HUES64 (cell line): ENCODE measurements at regions not wholly inside any gene's neighbourhood (a gene's known extent, or its start where the extent isn't known, plus 50 kb on each side); places are given as distances from the start of the nearest gene placed in this dataset.

Experiments used
- H3K27ac ChIP-seq: 2 replicates; pipeline ENCODE4 v1.7.0; 2013; ENCODE audit warnings: low read depth, low read length, inconsistent platforms
- H3K27me3 ChIP-seq: 2 replicates; pipeline ENCODE4 v1.6.1; 2013; ENCODE audit warnings: mild to moderate bottlenecking, low read length; ENCODE audit not compliant: insufficient read depth
- H3K36me3 ChIP-seq: 2 replicates; pipeline ENCODE4 v1.6.1; 2013; ENCODE audit warnings: mild to moderate bottlenecking, low read length; ENCODE audit not compliant: insufficient read depth
- H3K4me1 ChIP-seq: 2 replicates; pipeline ENCODE4 v1.6.1; 2013; ENCODE audit warnings: mild to moderate bottlenecking, low read length, moderate library complexity; ENCODE audit not compliant: insufficient read depth
- H3K4me3 ChIP-seq: 2 replicates; pipeline ENCODE4 v1.5.1; 2013; ENCODE audit warnings: mild to moderate bottlenecking, low read length, moderate library complexity
- H3K9ac ChIP-seq: 2 replicates; pipeline ENCODE4 v1.6.1; 2013; ENCODE audit warnings: mild to moderate bottlenecking, low read depth, low read length
- H3K9me3 ChIP-seq: 2 replicates; pipeline ENCODE4 v1.6.1; 2013; ENCODE audit warnings: low read depth, low read length; ENCODE audit not compliant: insufficient read depth
- WGBS: fragments of 150-250, 120-280 bp; methylation state at CpG from one replicate; pipeline ENCODE4 v1.1.7; 2013; ENCODE audit warnings: missing lambda C conversion rate; 5-methylcytosine and 5-hydroxymethylcytosine counted together

- Histone ChIP-seq H3K9ac (no peak overlapping the region), H3K36me3 (no peaks in the 10 kb centered on the region), H3K9me3 (peaks cover 13% of the 10 kb centered on the region; the same call in 1 of the 2 replicates), H3K27me3 (no peaks in the 10 kb centered on the region), H3K27ac (no peak overlapping the region), H3K4me1 (no peaks in the 10 kb centered on the region), H3K4me3 (no peak overlapping the region)
- WGBS = 94% methylated on average over 12 of the region's 12 CpGs
Observed at GRCh38 chr9:88694625-88695024, 159.6 kb downstream of the NXNL2 start.

DNA sequence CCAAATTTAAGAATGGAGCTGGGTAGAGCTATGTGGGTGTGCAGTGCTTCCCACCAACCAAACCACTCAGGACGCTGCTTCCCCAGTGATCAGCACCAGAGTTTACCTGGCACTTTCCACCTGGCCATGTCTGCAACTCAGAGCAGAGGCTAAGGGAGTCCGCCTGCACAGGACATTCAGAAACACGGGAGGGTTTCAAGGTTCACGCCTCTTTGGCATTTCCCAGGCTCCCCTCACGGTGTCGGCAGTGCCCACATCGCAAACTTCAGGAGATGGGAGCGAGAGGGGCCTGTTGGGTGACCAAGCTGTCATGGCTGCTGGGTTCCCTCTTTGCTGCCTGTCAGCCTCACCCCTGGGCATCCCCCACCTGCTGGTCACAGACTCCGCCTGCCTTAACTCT lies 161.5 kb downstream of the NXNL2 start:
- Histone ChIP-seq H3K27me3 (no peaks in the 10 kb centered on the region), H3K27ac (no peak overlapping the region), H3K4me3 (no peak overlapping the region), H3K9me3 (0 out of 2 replicates have a peak, but pooled peaks cover 4% of the 10 kb centered on the region), H3K4me1 (no peaks in the 10 kb centered on the region), H3K36me3 (no peaks in the 10 kb centered on the region), H3K9ac (no peak overlapping the region)
- 95% methylated on average over 9 of the region's 9 CpGs for WGBS

GRCh38 chr9:88697764-88698432 lies 162.9 kb downstream of the NXNL2 start:
- Histone ChIP-seq H3K4me3 (no peak overlapping the region), H3K27ac (no peak overlapping the region), H3K9ac (no peak overlapping the region), H3K4me1 (no peaks in the 10 kb centered on the region), H3K27me3 (no peaks in the 10 kb centered on the region), H3K9me3 (0 out of 2 replicates have a peak, but pooled peaks cover 4% of the 10 kb centered on the region), H3K36me3 (no peaks in the 10 kb centered on the region)
- 82% methylated on average over 8 of the region's 8 CpGs for WGBS

DNA sequence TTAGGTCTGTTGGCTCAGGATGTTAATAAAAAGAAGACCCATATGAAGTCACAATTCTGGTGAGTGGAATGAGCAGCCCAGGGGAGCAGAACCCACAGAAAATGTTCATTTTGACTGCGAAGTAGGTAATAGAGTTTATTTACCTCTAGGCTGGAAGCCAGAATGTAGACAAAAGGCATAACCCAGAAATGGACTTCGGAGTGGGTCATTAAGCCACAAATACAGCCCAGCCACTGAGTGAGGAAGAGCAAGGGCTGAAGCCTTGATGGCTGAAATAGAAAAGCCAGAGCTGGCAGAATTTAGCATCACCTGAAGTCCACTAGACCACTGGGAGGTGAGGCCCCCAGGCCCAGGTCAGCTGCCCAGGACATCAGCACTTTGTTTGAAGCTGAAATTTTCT lies 168.0 kb downstream of the NXNL2 start:
- Histone ChIP-seq H3K4me1 (no peaks in the 10 kb centered on the region), H3K9me3 (no peaks in the 10 kb centered on the region), H3K9ac (no peak overlapping the region), H3K27ac (no peak overlapping the region), H3K4me3 (no peak overlapping the region), H3K36me3 (no peaks in the 10 kb centered on the region), H3K27me3 (no peaks in the 10 kb centered on the region)
- 98% methylated on average over 2 of the region's 2 CpGs for WGBS

GRCh38 chr9:88706193-88707113 lies 171.5 kb downstream of the NXNL2 start:
- H3K27ac ChIP-seq = no peak overlapping the region
- H3K36me3 ChIP-seq = no peaks in the 10 kb centered on the region
- H3K27me3 ChIP-seq = no peaks in the 10 kb centered on the region
- H3K9me3 ChIP-seq = no peaks in the 10 kb centered on the region
- H3K4me3 ChIP-seq = no peak overlapping the region
- H3K4me1 ChIP-seq = no peaks in the 10 kb centered on the region
- no peak overlapping the region for H3K9ac ChIP-seq
- WGBS = 95% methylated on average over 37 of the region's 38 CpGs

GRCh38 chr9:88710449-88710848 lies 175.5 kb downstream of the NXNL2 start:
- Histone ChIP-seq H3K27ac (no peak overlapping the region), H3K4me1 (no peaks in the 10 kb centered on the region), H3K4me3 (no peak overlapping the region), H3K9ac (no peak overlapping the region), H3K9me3 (no peaks in the 10 kb centered on the region), H3K36me3 (no peaks in the 10 kb centered on the region), H3K27me3 (no peaks in the 10 kb centered on the region)
- 100% methylated on average over 1 of the region's 2 CpGs for WGBS

GRCh38 chr9:88711719-88712118 lies 176.7 kb downstream of the NXNL2 start:
- Histone ChIP-seq H3K27me3 (no peaks in the 10 kb centered on the region), H3K27ac (no peak overlapping the region), H3K4me1 (no peaks in the 10 kb centered on the region), H3K4me3 (no peak overlapping the region), H3K9ac (no peak overlapping the region), H3K36me3 (no peaks in the 10 kb centered on the region), H3K9me3 (no peaks in the 10 kb centered on the region)

DNA sequence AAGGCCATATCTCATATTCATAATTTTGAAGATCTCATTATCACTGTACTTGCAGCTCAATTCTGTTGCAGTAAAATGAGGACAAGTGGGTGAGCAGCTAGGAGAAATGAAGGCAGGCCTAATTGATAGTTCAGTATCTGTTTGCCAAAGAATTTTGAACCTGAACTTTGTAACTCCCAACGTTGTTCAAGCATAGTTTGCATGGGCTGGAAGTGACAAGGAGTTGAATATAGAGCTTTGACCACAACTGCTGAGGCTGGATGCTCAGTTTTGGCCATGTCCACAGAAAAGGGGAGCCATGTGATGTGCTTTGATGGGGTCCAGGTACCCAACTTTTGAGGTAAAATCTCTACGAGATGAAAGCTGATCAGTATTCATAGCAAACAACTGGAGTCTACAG lies 177.5 kb downstream of the NXNL2 start:
- no peaks in the 10 kb centered on the region for H3K9me3 ChIP-seq
- H3K9ac ChIP-seq = no peak overlapping the region
- 92% methylated on average over 2 of the region's 2 CpGs for WGBS
- no peak overlapping the region for H3K27ac ChIP-seq
- no peaks in the 10 kb centered on the region for H3K27me3 ChIP-seq
- H3K36me3 ChIP-seq = no peaks in the 10 kb centered on the region
- no peak overlapping the region for H3K4me3 ChIP-seq
- no peaks in the 10 kb centered on the region for H3K4me1 ChIP-seq

- Histone ChIP-seq H3K4me1 (no peaks in the 10 kb centered on the region), H3K4me3 (no peak overlapping the region), H3K9me3 (no peaks in the 10 kb centered on the region), H3K27ac (no peak overlapping the region), H3K36me3 (no peaks in the 10 kb centered on the region), H3K9ac (no peak overlapping the region), H3K27me3 (no peaks in the 10 kb centered on the region)
Observed at GRCh38 chr9:88713010-88713409, 178.0 kb downstream of the NXNL2 start.

DNA sequence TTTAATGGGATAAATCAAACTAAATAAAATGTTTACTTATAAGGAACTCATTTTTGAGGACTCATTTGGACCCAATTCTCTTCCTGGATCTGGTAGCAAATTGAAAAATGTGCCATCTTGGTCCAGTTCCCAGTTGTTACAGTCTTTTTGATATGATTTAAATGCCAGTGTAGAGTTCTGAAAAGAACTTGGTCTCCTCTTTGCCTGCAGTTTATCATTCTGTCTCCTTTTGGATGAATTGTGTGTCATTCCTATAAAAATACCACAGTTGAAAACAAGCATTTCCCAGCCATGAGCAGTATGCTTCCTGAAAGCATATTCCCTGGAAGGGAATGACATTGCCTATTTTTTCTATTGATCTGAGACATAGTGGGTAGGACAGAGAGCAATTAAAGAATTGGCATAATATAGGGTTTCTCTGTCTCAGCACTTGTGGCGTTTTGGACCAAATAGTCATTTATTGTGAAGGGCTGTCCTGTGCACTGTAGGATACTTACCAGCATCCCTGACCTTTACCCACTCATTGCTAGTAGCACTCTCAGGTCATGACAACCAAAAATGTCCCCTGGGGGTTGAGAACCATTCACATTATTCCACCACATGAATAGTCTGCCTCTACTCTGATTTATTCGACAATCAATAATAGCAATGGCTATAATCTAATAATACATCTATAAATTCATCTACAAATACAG lies 181.8 kb downstream of the NXNL2 start:
- Histone ChIP-seq H3K4me3 (no peak overlapping the region), H3K9me3 (no peaks in the 10 kb centered on the region), H3K36me3 (no peaks in the 10 kb centered on the region), H3K9ac (no peak overlapping the region), H3K27me3 (no peaks in the 10 kb centered on the region), H3K4me1 (no peaks in the 10 kb centered on the region), H3K27ac (no peak overlapping the region)
- WGBS = 92% methylated on average over 2 of the region's 2 CpGs

- Histone ChIP-seq H3K9ac (no peak overlapping the region), H3K9me3 (no peaks in the 10 kb centered on the region), H3K27me3 (no peaks in the 10 kb centered on the region), H3K4me1 (peaks cover 8% of the 10 kb centered on the region; the same call in 1 of the 2 replicates), H3K36me3 (no peaks in the 10 kb centered on the region), H3K27ac (no peak overlapping the region), H3K4me3 (no peak overlapping the region)
- 89% methylated on average over 3 of the region's 3 CpGs for WGBS
Observed at GRCh38 chr9:88721025-88721424, 186.0 kb downstream of the NXNL2 start.
